GM23338 (cell line): ENCODE measurements at regions not wholly inside any gene's neighbourhood (a gene's known extent, or its start where the extent isn't known, plus 50 kb on each side); places are given as distances from the start of the nearest gene placed in this dataset.
"Not testable (repeated sequence)": the region's sequence is repeated elsewhere in the genome, so short reads cannot be mapped to it uniquely, and the experiment has no call there.

Experiments
- CREB1 ChIP-seq: fragments of 250-450 bp; sonication (Bioruptor Pico); IDR thresholded peaks from 2 replicates; pipeline ENCODE4 v1.5.0; 2020; ENCODE audit warnings: low read depth, mild to moderate bottlenecking, moderate library complexity
- CTCF ChIP-seq, 2 experiments: fragments of 200-600 bp in 1 of 2; sonication (generic) in 1 of 2; conservative IDR thresholded peaks; 2 replicates each; pipeline versions ENCODE4 v1.5.1 to v1.6.1; 2016 to 2017; ENCODE audit warnings: antibody characterized with exemption in 2 of 2, low read depth in 2 of 2, mild to moderate bottlenecking in 2 of 2, moderate library complexity in 1 of 2
- EZH2 ChIP-seq: fragments of 200-600 bp; sonication (generic); IDR thresholded peaks from one replicate; pipeline ENCODE4 v1.8.0; 2017; ENCODE audit warnings: antibody characterized with exemption, mild to moderate bottlenecking, low read depth; ENCODE audit not compliant: unreplicated experiment
- EZH2phosphoT487 ChIP-seq: fragments of 200-600 bp; sonication (generic); IDR thresholded peaks from one replicate; pipeline ENCODE4 v1.8.1; 2018; ENCODE audit warnings: antibody characterized with exemption; ENCODE audit not compliant: unreplicated experiment
- JUNB ChIP-seq: IDR thresholded peaks from one replicate; pipeline ENCODE4 v1.6.1; 2016; ENCODE audit warnings: antibody characterized with exemption; ENCODE audit not compliant: unreplicated experiment
- NANOG ChIP-seq: IDR thresholded peaks from 2 replicates; pipeline ENCODE4 v1.6.1; 2016; ENCODE audit warnings: antibody characterized with exemption, borderline replicate concordance
- POLR2AphosphoS5 ChIP-seq: IDR thresholded peaks from 2 replicates; pipeline ENCODE4 v1.6.1; 2016; ENCODE audit warnings: antibody characterized with exemption, low read depth
- REST ChIP-seq: IDR thresholded peaks from one replicate; pipeline ENCODE4 v1.6.1; 2018; ENCODE audit warnings: antibody characterized with exemption; ENCODE audit not compliant: unreplicated experiment
- STAT1 ChIP-seq: IDR thresholded peaks from one replicate; pipeline ENCODE4 v1.6.1; 2016; ENCODE audit warnings: antibody characterized with exemption; ENCODE audit not compliant: unreplicated experiment
- ZNF114 ChIP-seq: fragments of 250-450 bp; sonication (Bioruptor Pico); IDR thresholded peaks from 2 replicates; pipeline ENCODE4 v1.5.0; 2020; ENCODE audit warnings: mild to moderate bottlenecking, moderate library complexity
- ZNF462 ChIP-seq: fragments of 250-450 bp; sonication (Bioruptor Pico); IDR thresholded peaks from 2 replicates; pipeline ENCODE4 v1.5.0; 2020; ENCODE audit warnings: mild to moderate bottlenecking, moderate library complexity

GRCh38 chr18:77421546-77421945 is 171.9 kb downstream of the GALR1 start:
- not testable (repeated sequence) for TF ChIP-seq CTCF (conservative IDR thresholded peaks at IDR 0.05; ENCODE audit: low read depth in 2 of 2); POLR2AphosphoS5; CREB1; NANOG; EZH2; REST; EZH2phosphoT487; ZNF462 (CRISPR knock-in tag); JUNB; ZNF114 (CRISPR knock-in tag); STAT1
